GM12864 (cell line): ENCODE measurements at regions not wholly inside any gene's neighbourhood (a gene's known extent, or its start where the extent isn't known, plus 50 kb on each side); places are given as distances from the start of the nearest gene placed in this dataset.

Source experiments
- DNase-seq: peaks from one replicate; pipeline ENCODE4 v3.0.0-alpha.2; 2011; ENCODE audit warnings: low read depth
- H3K4me3 ChIP-seq: 2 replicates; pipeline ENCODE4 v1.5.1; 2011; ENCODE audit warnings: mild to moderate bottlenecking, low read depth, low read length, control low read depth
- CTCF ChIP-seq: IDR thresholded peaks from 2 replicates; pipeline ENCODE4 v1.5.1; 2011; ENCODE audit warnings: low read depth, mild to moderate bottlenecking, moderate library complexity, low read length, control low read depth, inconsistent platforms; ENCODE audit errors: missing control alignments

GRCh38 chr2:116211719-116212118 lies 1602.8 kb upstream of the DDX18 start:
- TF ChIP-seq CTCF = no peak
- DNase-seq = no peak
- no peak overlapping the region for H3K4me3 ChIP-seq

- DNase-seq = no peak
- H3K4me3 ChIP-seq = no peak overlapping the region
- no peak for TF ChIP-seq CTCF
These were observed 1591.7 kb upstream of the DDX18 start for GRCh38 chr2:116222793-116223192.

GRCh38 chr2:116223912-116224311 lies 1590.6 kb upstream of the DDX18 start:
- no peak for DNase-seq
- no peak for TF ChIP-seq CTCF
- no peak overlapping the region for H3K4me3 ChIP-seq

- TF ChIP-seq CTCF = no peak
- H3K4me3 ChIP-seq = no peak overlapping the region
- no peak for DNase-seq
These were observed 1589.9 kb upstream of the DDX18 start for GRCh38 chr2:116224610-116225009.

GRCh38 chr2:116238511-116238910 lies 1576.0 kb upstream of the DDX18 start:
- no peak overlapping the region for H3K4me3 ChIP-seq
- TF ChIP-seq CTCF = no peak
- DNase-seq = no peak

- no peak for DNase-seq
- H3K4me3 ChIP-seq = no peak overlapping the region
- no peak for TF ChIP-seq CTCF
These were observed 1564.1 kb upstream of the DDX18 start for GRCh38 chr2:116250376-116250775.

GRCh38 chr2:116264872-116265271 lies 1549.6 kb upstream of the DDX18 start:
- no peak for TF ChIP-seq CTCF
- DNase-seq = no peak
- H3K4me3 ChIP-seq = no peak overlapping the region
